ENCODE measurements at regions not wholly inside any gene's neighbourhood (a gene's known extent, or its start where the extent isn't known, plus 50 kb on each side); places are given as distances from the start of the nearest gene placed in this dataset.
A peak's percentile ranks its signal among the peaks of the same experiment; 100 is the strongest.

- peaks cover 8% of the 10 kb centered on the region for H3K4me1 ChIP-seq (ENCODE audit: low read depth)
These were observed 54.5 kb upstream of the HTR4 start for GRCh38 chr5:148708854-148709253.

GRCh38 chr5:148711961-148712360, 57.6 kb upstream of the HTR4 start:
- Histone ChIP-seq H3K9me3 (ENCODE audit: low read depth) (no peaks in the 10 kb centered on the region), H3K27ac (no peak overlapping the region), H3K27me3 (no peaks in the 10 kb centered on the region), H3K4me3 (no peak overlapping the region), H3K4me1 (ENCODE audit: low read depth) (peaks cover 8% of the 10 kb centered on the region), H3K36me3 (no peaks in the 10 kb centered on the region)
- peak in 1 of 2 donors; percentile 74 for DNase-seq (ENCODE audit: low read depth in 1 of 2, low spot score in 1 of 2)
- TF ChIP-seq, protein P1, sequence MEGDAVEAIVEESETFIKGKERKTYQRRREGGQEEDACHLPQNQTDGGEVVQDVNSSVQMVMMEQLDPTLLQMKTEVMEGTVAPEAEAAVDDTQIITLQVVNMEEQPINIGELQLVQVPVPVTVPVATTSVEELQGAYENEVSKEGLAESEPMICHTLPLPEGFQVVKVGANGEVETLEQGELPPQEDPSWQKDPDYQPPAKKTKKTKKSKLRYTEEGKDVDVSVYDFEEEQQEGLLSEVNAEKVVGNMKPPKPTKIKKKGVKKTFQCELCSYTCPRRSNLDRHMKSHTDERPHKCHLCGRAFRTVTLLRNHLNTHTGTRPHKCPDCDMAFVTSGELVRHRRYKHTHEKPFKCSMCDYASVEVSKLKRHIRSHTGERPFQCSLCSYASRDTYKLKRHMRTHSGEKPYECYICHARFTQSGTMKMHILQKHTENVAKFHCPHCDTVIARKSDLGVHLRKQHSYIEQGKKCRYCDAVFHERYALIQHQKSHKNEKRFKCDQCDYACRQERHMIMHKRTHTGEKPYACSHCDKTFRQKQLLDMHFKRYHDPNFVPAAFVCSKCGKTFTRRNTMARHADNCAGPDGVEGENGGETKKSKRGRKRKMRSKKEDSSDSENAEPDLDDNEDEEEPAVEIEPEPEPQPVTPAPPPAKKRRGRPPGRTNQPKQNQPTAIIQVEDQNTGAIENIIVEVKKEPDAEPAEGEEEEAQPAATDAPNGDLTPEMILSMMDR (IDR thresholded peaks at IDR 0.05; ENCODE audit: low read depth, low read length): no peak

More at GRCh38 chr5:148708854-148709253, 54.5 kb upstream of the HTR4 start:
- DNase-seq (ENCODE audit: low read depth in 1 of 2, low spot score in 1 of 2): no peak
- Histone ChIP-seq H3K4me3 (no peak overlapping the region), H3K36me3 (no peaks in the 10 kb centered on the region), H3K27me3 (no peaks in the 10 kb centered on the region), H3K9me3 (ENCODE audit: low read depth) (no peaks in the 10 kb centered on the region), H3K27ac (no peak overlapping the region)
- TF ChIP-seq, protein P1 (IDR thresholded peaks at IDR 0.05; ENCODE audit: low read depth, low read length): no peak

GRCh38 chr5:148713735-148714508, 59.6 kb upstream of the HTR4 start:
- TF ChIP-seq, protein P1 (IDR thresholded peaks at IDR 0.05; ENCODE audit: low read depth, low read length): no peak
- H3K27ac ChIP-seq: no peak overlapping the region
- H3K4me3 ChIP-seq: no peak overlapping the region
- no peaks in the 10 kb centered on the region for H3K27me3 ChIP-seq
- no peak for DNase-seq (ENCODE audit: low read depth in 1 of 2, low spot score in 1 of 2)
- H3K9me3 ChIP-seq (ENCODE audit: low read depth): no peaks in the 10 kb centered on the region
- peaks cover 9% of the 10 kb centered on the region for H3K4me1 ChIP-seq (ENCODE audit: low read depth)
- H3K36me3 ChIP-seq: no peaks in the 10 kb centered on the region

GRCh38 chr5:148716716-148717115, 62.4 kb upstream of the HTR4 start:
- no peak for DNase-seq (ENCODE audit: low read depth in 1 of 2, low spot score in 1 of 2)
- no peak overlapping the region for H3K4me3 ChIP-seq
- no peaks in the 10 kb centered on the region for H3K36me3 ChIP-seq
- H3K27ac ChIP-seq: no peak overlapping the region
- TF ChIP-seq, protein P1 (IDR thresholded peaks at IDR 0.05; ENCODE audit: low read depth, low read length): no peak
- peaks cover 28% of the 10 kb centered on the region for H3K4me1 ChIP-seq (ENCODE audit: low read depth)
- H3K9me3 ChIP-seq (ENCODE audit: low read depth): no peaks in the 10 kb centered on the region
- H3K27me3 ChIP-seq: no peaks in the 10 kb centered on the region

- no peak for DNase-seq (ENCODE audit: low read depth in 1 of 2, low spot score in 1 of 2)
- Histone ChIP-seq H3K27ac (no peak overlapping the region), H3K27me3 (no peaks in the 10 kb centered on the region), H3K9me3 (ENCODE audit: low read depth) (no peaks in the 10 kb centered on the region), H3K4me1 (ENCODE audit: low read depth) (peaks cover 20% of the 10 kb centered on the region), H3K36me3 (no peaks in the 10 kb centered on the region), H3K4me3 (no peak overlapping the region)
- TF ChIP-seq, protein P1 (IDR thresholded peaks at IDR 0.05; ENCODE audit: low read depth, low read length): no peak
These were observed 63.3 kb upstream of the HTR4 start for GRCh38 chr5:148717668-148718067.

Data from cardiac muscle cell (in vitro differentiated cells and primary cell).